Panc1 (cell line): ENCODE measurements at regions not wholly inside any gene's neighbourhood (a gene's known extent, or its start where the extent isn't known, plus 50 kb on each side); places are given as distances from the start of the nearest gene placed in this dataset.

ENCODE experiments used
- ATAC-seq: fragments of 200-7000 bp; cut with Tn5 transposase; 2 replicates; pipeline ENCODE4 v1.9.1; 2020; ENCODE audit warnings: mild to moderate bottlenecking, moderate library complexity
- BruUV-seq: library from RNA; stranded (reverse); fragments of 400-500 nt; replicated peaks from 2 replicates; lab custom pipeline; 2021; lab: Mats Ljungman, UMichigan
- CTCF ChIA-PET: fragments of 300-600 bp; sonication (Branson Sonifier 250); formaldehyde crosslinking; loops from one replicate; lab custom pipeline; 2022; ENCODE audit warnings: antibody characterized with exemption; lab: Charles Lee
- POLR2A ChIA-PET: fragments of 300-600 bp; sonication (Branson Sonifier 250); formaldehyde crosslinking; loops from one replicate; lab custom pipeline; 2022; ENCODE audit warnings: antibody characterized with exemption; lab: Charles Lee
- DNase-seq: peaks from one replicate; pipeline ENCODE4 v3.0.0-alpha.2; 2010; ENCODE audit warnings: low read depth, low spot score
- H3K27ac ChIP-seq: 2 replicates; pipeline ENCODE4 v1.5.1; 2011; ENCODE audit warnings: mild to moderate bottlenecking, low read length, inconsistent platforms
- H3K27me3 ChIP-seq: fragments of 200-500 bp; sonication (Bioruptor generic); 2 replicates; pipeline ENCODE4 v1.6.0; 2014; ENCODE audit warnings: low read length, inconsistent platforms; ENCODE audit not compliant: control insufficient read depth, insufficient read depth
- H3K36me3 ChIP-seq: fragments of 200-500 bp; sonication (Bioruptor generic); 2 replicates; pipeline ENCODE4 v1.5.1; 2014; ENCODE audit warnings: inconsistent platforms, mild to moderate bottlenecking, low read length, moderate library complexity; ENCODE audit not compliant: control insufficient read depth, insufficient read depth
- H3K4me1 ChIP-seq: 2 replicates; pipeline ENCODE4 v1.5.1; 2011; ENCODE audit warnings: inconsistent platforms, mild to moderate bottlenecking, low read length, moderate library complexity; ENCODE audit not compliant: control insufficient read depth, insufficient read depth
- H3K4me3 ChIP-seq, 2 experiments: 2 replicates each; pipeline ENCODE4 v1.5.1; 2011 to 2012; ENCODE audit warnings: low read depth in 2 of 2, low read length in 2 of 2, mild to moderate bottlenecking in 2 of 2, inconsistent platforms in 1 of 2, moderate library complexity in 1 of 2
- H3K9me3 ChIP-seq: fragments of 200-500 bp; sonication (Bioruptor generic); 2 replicates; pipeline ENCODE4 v1.5.1; 2014; ENCODE audit warnings: low read depth, mild to moderate bottlenecking, inconsistent platforms, low read length, moderate library complexity; ENCODE audit not compliant: control insufficient read depth, insufficient read depth
- CTCF ChIP-seq: fragments of 450-650 bp; IDR thresholded peaks from 2 replicates; pipeline ENCODE4 v1.5.1; 2017; ENCODE audit warnings: mild to moderate bottlenecking
- POLR2AphosphoS5 ChIP-seq: IDR thresholded peaks from 2 replicates; pipeline ENCODE4 v1.6.1; 2012; ENCODE audit warnings: mild to moderate bottlenecking, low read depth, low read length, moderate library complexity
- REST ChIP-seq, 2 experiments: IDR thresholded peaks; 2 replicates each; pipeline ENCODE4 v1.6.1; 2011 to 2012; ENCODE audit warnings: low read depth in 2 of 2, control low read depth in 1 of 2, low read length in 1 of 2, mild to moderate bottlenecking in 1 of 2, moderate library complexity in 1 of 2; ENCODE audit not compliant: insufficient read depth in 1 of 2
- SIN3A ChIP-seq: IDR thresholded peaks from 2 replicates; pipeline ENCODE4 v1.6.1; 2012; ENCODE audit warnings: low read depth, mild to moderate bottlenecking, low read length, moderate library complexity, borderline replicate concordance; ENCODE audit not compliant: insufficient read depth
- TCF7L2 ChIP-seq: IDR thresholded peaks from 2 replicates; pipeline ENCODE4 v1.6.1; 2011; ENCODE audit warnings: mild to moderate bottlenecking, low read depth, low read length, inconsistent platforms
- in situ Hi-C: cut with HindIII; loops from 2 replicates; pipeline ENCODE4 v1.10.0; 2016; ENCODE audit warnings: low sequenced_read_pairs, low pct_unique_long_range_greater_than_20kb
- intact Hi-C: fragments of 100-400 bp; cut with micrococcal nuclease; formaldehyde crosslinking; loops from one replicate; pipeline ENCODE4 v1.10.0; 2022; ENCODE audit not compliant: unreplicated experiment

DNA sequence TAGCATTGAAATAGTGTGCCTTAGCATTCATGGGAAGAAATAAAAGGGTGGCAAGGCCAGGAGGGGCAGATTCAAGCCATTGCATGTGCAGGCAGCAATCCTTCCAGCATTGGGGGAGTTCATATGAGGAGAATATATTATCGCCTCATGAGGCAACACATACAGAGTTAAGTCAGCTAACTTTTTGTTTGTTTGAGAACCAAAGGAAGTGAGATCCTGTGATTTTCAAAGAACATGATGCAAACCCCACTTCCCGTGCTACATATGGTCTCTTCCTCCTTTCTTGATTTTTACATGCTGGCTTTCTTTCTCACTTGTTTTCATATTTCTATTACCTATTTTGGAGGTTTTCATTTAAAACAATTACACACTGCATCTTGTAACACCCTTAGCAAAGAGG lies 579.7 kb upstream of the ARID1B start:
- in situ Hi-C loops (no loop called here), intact Hi-C loops (no loop called here)
- no peaks in the 10 kb centered on the region for H3K36me3 ChIP-seq
- no TSS peak for BruUV-seq
- ATAC-seq, result no peak
- no peak overlapping the region for H3K27ac ChIP-seq
- ChIA-PET CTCF (no interaction called here), POLR2A (no interaction called here)
- DNase-seq, result no peak
- H3K4me3 ChIP-seq, result no peak overlapping the region
- no peaks in the 10 kb centered on the region for H3K9me3 ChIP-seq
- TF ChIP-seq POLR2AphosphoS5 (no peak), TCF7L2 (no peak), REST (IDR thresholded peaks at IDR 0.05; ENCODE audit: insufficient read depth in 1 of 2, low read depth in 2 of 2, low read length in 1 of 2) (no peak), CTCF (no peak), SIN3A (no peak)
- no peaks in the 10 kb centered on the region for H3K4me1 ChIP-seq
- H3K27me3 ChIP-seq, result no peaks in the 10 kb centered on the region

GRCh38 chr6:156194981-156195380 lies 582.2 kb upstream of the ARID1B start:
- in situ Hi-C loops (no loop called here), intact Hi-C loops (no loop called here)
- no peak for TF ChIP-seq SIN3A
- TF ChIP-seq TCF7L2, result no peak
- H3K4me1 ChIP-seq, result no peaks in the 10 kb centered on the region
- DNase-seq, result no peak
- no peak for ATAC-seq
- BruUV-seq, result no TSS peak
- no peak overlapping the region for H3K27ac ChIP-seq
- H3K36me3 ChIP-seq, result no peaks in the 10 kb centered on the region
- H3K4me3 ChIP-seq, result no peak overlapping the region
- no peaks in the 10 kb centered on the region for H3K27me3 ChIP-seq
- POLR2A ChIA-PET, result no interaction called here
- CTCF ChIA-PET, result no interaction called here
- no peaks in the 10 kb centered on the region for H3K9me3 ChIP-seq

- BruUV-seq, result no TSS peak
- Histone ChIP-seq H3K27ac (no peak overlapping the region), H3K9me3 (no peaks in the 10 kb centered on the region), H3K4me3 (no peak overlapping the region), H3K4me1 (no peaks in the 10 kb centered on the region), H3K36me3 (no peaks in the 10 kb centered on the region), H3K27me3 (no peaks in the 10 kb centered on the region)
- DNase-seq, result no peak
- TF ChIP-seq SIN3A (no peak), POLR2AphosphoS5 (no peak), REST (IDR thresholded peaks at IDR 0.05; ENCODE audit: insufficient read depth in 1 of 2, low read depth in 2 of 2, low read length in 1 of 2) (no peak), CTCF (no peak), TCF7L2 (no peak)
- POLR2A ChIA-PET, result no interaction called here
- ATAC-seq, result no peak
- in situ Hi-C loops, result no loop called here
- CTCF ChIA-PET, result no interaction called here
- intact Hi-C loops, result no loop called here
Measured at GRCh38 chr6:156193381-156193780, 583.8 kb upstream of the ARID1B start.
